HG03378 (cell line): ENCODE measurements at regions not wholly inside any gene's neighbourhood (a gene's known extent, or its start where the extent isn't known, plus 50 kb on each side); places are given as distances from the start of the nearest gene placed in this dataset.

ENCODE experiments used
- ATAC-seq: cut with Tn5 transposase; IDR thresholded peaks from one replicate; pipeline ENCODE4 v1.9.1; 2021; ENCODE audit warnings: mild to moderate bottlenecking, moderate library complexity; ENCODE audit not compliant: unreplicated experiment

GRCh38 chr2:41434991-41435390, 612.8 kb upstream of the PKDCC start:
- no peak for ATAC-seq

- ATAC-seq, result no peak
Observed at GRCh38 chr2:41441958-41442357, 605.9 kb upstream of the PKDCC start.

- no peak for ATAC-seq
Observed at GRCh38 chr2:41445865-41446264, 602.0 kb upstream of the PKDCC start.

GRCh38 chr2:41446266-41446665, 601.6 kb upstream of the PKDCC start:
- ATAC-seq, result no peak

GRCh38 chr2:41448221-41448620, 599.6 kb upstream of the PKDCC start:
- no peak for ATAC-seq

- ATAC-seq, result no peak
Observed at GRCh38 chr2:41457026-41457425, 590.8 kb upstream of the PKDCC start.

- ATAC-seq, result no peak
Observed at GRCh38 chr2:41460661-41461060, 587.2 kb upstream of the PKDCC start.

GRCh38 chr2:41464395-41464794, 583.4 kb upstream of the PKDCC start:
- ATAC-seq, result no peak

GRCh38 chr2:41475959-41476358, 571.9 kb upstream of the PKDCC start:
- no peak for ATAC-seq

- no peak for ATAC-seq
Observed at GRCh38 chr2:41482659-41483058, 565.2 kb upstream of the PKDCC start.

- no peak for ATAC-seq
Observed at GRCh38 chr2:41483226-41483625, 564.6 kb upstream of the PKDCC start.

GRCh38 chr2:41483982-41484857, 563.6 kb upstream of the PKDCC start:
- ATAC-seq, result no peak

- no peak for ATAC-seq
Observed at GRCh38 chr2:41484858-41485234, 563.0 kb upstream of the PKDCC start.

- no peak for ATAC-seq
Observed at GRCh38 chr2:41486948-41487347, 560.9 kb upstream of the PKDCC start.

- ATAC-seq, result no peak
Observed at GRCh38 chr2:41488888-41489287, 558.9 kb upstream of the PKDCC start.

- ATAC-seq, result no peak
Observed at GRCh38 chr2:41489638-41490037, 558.2 kb upstream of the PKDCC start.

- no peak for ATAC-seq
Observed at GRCh38 chr2:41495050-41495449, 552.8 kb upstream of the PKDCC start.

- ATAC-seq, result no peak
Observed at GRCh38 chr2:41496908-41497307, 550.9 kb upstream of the PKDCC start.

- ATAC-seq, result no peak
Observed at GRCh38 chr2:41498781-41499180, 549.0 kb upstream of the PKDCC start.

- no peak for ATAC-seq
Observed at GRCh38 chr2:41500895-41501294, 546.9 kb upstream of the PKDCC start.

- ATAC-seq, result no peak
Observed at GRCh38 chr2:41502752-41503151, 545.1 kb upstream of the PKDCC start.

- ATAC-seq, result no peak
Observed at GRCh38 chr2:41504532-41504931, 543.3 kb upstream of the PKDCC start.

- no peak for ATAC-seq
Observed at GRCh38 chr2:41510108-41510507, 537.7 kb upstream of the PKDCC start.
